ENCODE measurements at regions not wholly inside any gene's neighbourhood (a gene's known extent, or its start where the extent isn't known, plus 50 kb on each side); places are given as distances from the start of the nearest gene placed in this dataset.

GRCh38 chr6:6923605-6924004, 184.2 kb upstream of the RREB1 start:
- TF ChIP-seq CREB1 (IDR thresholded peaks at IDR 0.05; ENCODE audit: low read depth) (no peak), TAF1 (IDR thresholded peaks at IDR 0.05; ENCODE audit: low read depth) (no peak), CEBPB (IDR thresholded peaks at IDR 0.05) (no peak), TEAD4 (IDR thresholded peaks at IDR 0.05) (no peak), FOXM1 (IDR thresholded peaks at IDR 0.05; ENCODE audit: borderline replicate concordance, low read depth) (no peak), USF1 (IDR thresholded peaks at IDR 0.05) (no peak), MAX (IDR thresholded peaks at IDR 0.05) (no peak), YY1 (IDR thresholded peaks at IDR 0.05; ENCODE audit: low read depth) (no peak), EP300 (IDR thresholded peaks at IDR 0.05; ENCODE audit: borderline replicate concordance) (no peak), NFIC (IDR thresholded peaks at IDR 0.05) (no peak), TCF12 (IDR thresholded peaks at IDR 0.05; ENCODE audit: low read depth) (no peak), ZBTB7A (IDR thresholded peaks at IDR 0.05; ENCODE audit: low read depth) (no peak), RAD21 (IDR thresholded peaks at IDR 0.05; ENCODE audit: low read depth) (no peak), EGR1 (IDR thresholded peaks at IDR 0.05) (no peak), REST (IDR thresholded peaks at IDR 0.05; ENCODE audit: low read depth) (no peak)

GRCh38 chr6:6924708-6925107, 183.1 kb upstream of the RREB1 start:
- TF ChIP-seq CREB1 (IDR thresholded peaks at IDR 0.05; ENCODE audit: low read depth) (no peak), MAX (IDR thresholded peaks at IDR 0.05) (no peak), TCF12 (IDR thresholded peaks at IDR 0.05; ENCODE audit: low read depth) (no peak), FOXM1 (IDR thresholded peaks at IDR 0.05; ENCODE audit: borderline replicate concordance, low read depth) (no peak), ZBTB7A (IDR thresholded peaks at IDR 0.05; ENCODE audit: low read depth) (no peak), TAF1 (IDR thresholded peaks at IDR 0.05; ENCODE audit: low read depth) (no peak), RAD21 (IDR thresholded peaks at IDR 0.05; ENCODE audit: low read depth) (no peak), TEAD4 (IDR thresholded peaks at IDR 0.05) (no peak), YY1 (IDR thresholded peaks at IDR 0.05; ENCODE audit: low read depth) (no peak), USF1 (IDR thresholded peaks at IDR 0.05) (no peak)

- TF ChIP-seq RAD21 (IDR thresholded peaks at IDR 0.05; ENCODE audit: low read depth), result no peak
- TF ChIP-seq FOXM1 (IDR thresholded peaks at IDR 0.05; ENCODE audit: borderline replicate concordance, low read depth), result no peak
These were observed 182.2 kb upstream of the RREB1 start for GRCh38 chr6:6925391-6926164.

GRCh38 chr6:6926856-6927255, 180.9 kb upstream of the RREB1 start:
- TF ChIP-seq YY1 (IDR thresholded peaks at IDR 0.05; ENCODE audit: low read depth) (no peak), NFIC (IDR thresholded peaks at IDR 0.05) (no peak), REST (IDR thresholded peaks at IDR 0.05; ENCODE audit: low read depth) (no peak), MAX (IDR thresholded peaks at IDR 0.05) (no peak), EGR1 (IDR thresholded peaks at IDR 0.05) (no peak), TCF12 (IDR thresholded peaks at IDR 0.05; ENCODE audit: low read depth) (no peak), TAF1 (IDR thresholded peaks at IDR 0.05; ENCODE audit: low read depth) (no peak)

GRCh38 chr6:6927521-6928361, 180.0 kb upstream of the RREB1 start:
- TF ChIP-seq EP300 (IDR thresholded peaks at IDR 0.05; ENCODE audit: borderline replicate concordance), result no peak
- TF ChIP-seq TCF12 (IDR thresholded peaks at IDR 0.05; ENCODE audit: low read depth), result no peak
- no peak for TF ChIP-seq CREB1 (IDR thresholded peaks at IDR 0.05; ENCODE audit: low read depth)
- TF ChIP-seq TAF1 (IDR thresholded peaks at IDR 0.05; ENCODE audit: low read depth), result no peak
- TF ChIP-seq EGR1 (IDR thresholded peaks at IDR 0.05), result no peak
- TF ChIP-seq REST (IDR thresholded peaks at IDR 0.05; ENCODE audit: low read depth), result no peak
- no peak for TF ChIP-seq TEAD4 (IDR thresholded peaks at IDR 0.05)
- no peak for TF ChIP-seq RAD21 (IDR thresholded peaks at IDR 0.05; ENCODE audit: low read depth)
- TF ChIP-seq CEBPB (IDR thresholded peaks at IDR 0.05), result no peak
- TF ChIP-seq YY1 (IDR thresholded peaks at IDR 0.05; ENCODE audit: low read depth), result no peak
- TF ChIP-seq USF1 (IDR thresholded peaks at IDR 0.05), result no peak
- TF ChIP-seq MAX (IDR thresholded peaks at IDR 0.05), result no peak
- no peak for TF ChIP-seq NFIC (IDR thresholded peaks at IDR 0.05)
- TF ChIP-seq ZBTB7A (IDR thresholded peaks at IDR 0.05; ENCODE audit: low read depth), result no peak
- no peak for TF ChIP-seq FOXM1 (IDR thresholded peaks at IDR 0.05; ENCODE audit: borderline replicate concordance, low read depth)

Data from Ishikawa (cell line).